Left lung (tissue), 4 donors: ENCODE measurements at regions not wholly inside any gene's neighbourhood (a gene's known extent, or its start where the extent isn't known, plus 50 kb on each side); places are given as distances from the start of the nearest gene placed in this dataset.

ENCODE experiments used
- ATAC-seq: fragments of 200-7000 bp; cut with Tn5 transposase; one replicate; pipeline ENCODE4 v1.9.1; 2020; ENCODE audit warnings: moderate library complexity
- DNase-seq, 4 donors: peaks; one replicate each; pipeline ENCODE4 v3.0.0-alpha.2; 2013 to 2020
- H3K27ac ChIP-seq, 2 donors: fragments of 200-600 bp; sonication (generic) in 1 of 2; one replicate each; pipeline versions ENCODE4 v1.5.0 to v1.8.0; 2020 to 2021
- H3K27me3 ChIP-seq, 2 donors: fragments of 200-600 bp; sonication (generic) in 1 of 2; one replicate each; pipeline versions ENCODE4 v1.5.0 to v1.8.0; 2020 to 2021
- H3K36me3 ChIP-seq, 2 donors: fragments of 200-600 bp; sonication (generic) in 1 of 2; one replicate each; pipeline versions ENCODE4 v1.5.0 to v1.8.0; 2020 to 2021
- H3K4me1 ChIP-seq, 2 donors: fragments of 200-600 bp; one replicate each; pipeline ENCODE4 v1.8.0; 2021
- H3K4me3 ChIP-seq, 2 donors: fragments of 200-600 bp; sonication (generic) in 1 of 2; one replicate each; pipeline versions ENCODE4 v1.5.0 to v1.8.0; 2020 to 2021; ENCODE audit warnings: mild to moderate bottlenecking in 1 of 2
- H3K9me3 ChIP-seq, 2 donors: fragments of 200-600 bp; sonication (generic) in 1 of 2; one replicate each; pipeline versions ENCODE4 v1.5.0 to v1.8.0; 2020 to 2021
- intact Hi-C, 2 donors: fragments of 100-400 bp; cut with DNase I; formaldehyde crosslinking; loops; one replicate each; pipeline versions ENCODE4 v1.11.2 to v1.14.2; 2022
- TF ChIP-seq, protein P1 (sequence below), 2 donors: fragments of 200-600 bp; sonication (generic) in 1 of 2; IDR thresholded peaks; one replicate each; pipeline versions ENCODE4 v1.5.0 to v1.8.0; 2021; ENCODE audit warnings: antibody characterized with exemption in 2 of 2
- donor health status: DM: no; HTN: yes; CAD: no.
- donor health status: DM: no; HTN: no; CAD: no.

DNA sequence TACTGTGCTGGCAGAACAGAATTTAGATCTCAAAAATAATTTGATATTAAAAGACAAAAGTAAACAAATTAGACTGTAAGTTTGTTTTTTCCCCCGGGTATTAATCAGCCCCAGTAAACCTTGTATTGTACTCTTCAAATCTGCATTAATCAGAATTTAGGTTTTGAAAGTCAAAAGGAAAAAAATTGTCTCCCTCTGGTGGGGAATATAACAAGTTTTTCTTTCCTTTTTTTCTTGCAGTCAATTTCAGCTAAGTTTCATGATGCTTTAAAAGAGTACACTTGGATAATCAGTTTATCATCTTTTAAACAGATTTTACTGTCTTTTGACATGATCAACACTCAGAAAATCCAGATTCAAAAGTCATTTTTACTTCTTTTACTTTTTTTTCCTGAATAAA is 134.5 kb upstream of the PKN2 start:
- Histone ChIP-seq H3K36me3 (no peaks in the 10 kb centered on the region), H3K4me1 (no peaks in the 10 kb centered on the region), H3K27me3 (no peaks in the 10 kb centered on the region), H3K9me3 (no peaks in the 10 kb centered on the region), H3K27ac (no peak overlapping the region), H3K4me3 (no peak overlapping the region)
- ATAC-seq (no peak), DNase-seq (no peak)
- TF ChIP-seq, protein P1, sequence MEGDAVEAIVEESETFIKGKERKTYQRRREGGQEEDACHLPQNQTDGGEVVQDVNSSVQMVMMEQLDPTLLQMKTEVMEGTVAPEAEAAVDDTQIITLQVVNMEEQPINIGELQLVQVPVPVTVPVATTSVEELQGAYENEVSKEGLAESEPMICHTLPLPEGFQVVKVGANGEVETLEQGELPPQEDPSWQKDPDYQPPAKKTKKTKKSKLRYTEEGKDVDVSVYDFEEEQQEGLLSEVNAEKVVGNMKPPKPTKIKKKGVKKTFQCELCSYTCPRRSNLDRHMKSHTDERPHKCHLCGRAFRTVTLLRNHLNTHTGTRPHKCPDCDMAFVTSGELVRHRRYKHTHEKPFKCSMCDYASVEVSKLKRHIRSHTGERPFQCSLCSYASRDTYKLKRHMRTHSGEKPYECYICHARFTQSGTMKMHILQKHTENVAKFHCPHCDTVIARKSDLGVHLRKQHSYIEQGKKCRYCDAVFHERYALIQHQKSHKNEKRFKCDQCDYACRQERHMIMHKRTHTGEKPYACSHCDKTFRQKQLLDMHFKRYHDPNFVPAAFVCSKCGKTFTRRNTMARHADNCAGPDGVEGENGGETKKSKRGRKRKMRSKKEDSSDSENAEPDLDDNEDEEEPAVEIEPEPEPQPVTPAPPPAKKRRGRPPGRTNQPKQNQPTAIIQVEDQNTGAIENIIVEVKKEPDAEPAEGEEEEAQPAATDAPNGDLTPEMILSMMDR (IDR thresholded peaks at IDR 0.05), result peak in 1 of 2 donors; percentile 27
- intact Hi-C loops, result no loop called here

DNA sequence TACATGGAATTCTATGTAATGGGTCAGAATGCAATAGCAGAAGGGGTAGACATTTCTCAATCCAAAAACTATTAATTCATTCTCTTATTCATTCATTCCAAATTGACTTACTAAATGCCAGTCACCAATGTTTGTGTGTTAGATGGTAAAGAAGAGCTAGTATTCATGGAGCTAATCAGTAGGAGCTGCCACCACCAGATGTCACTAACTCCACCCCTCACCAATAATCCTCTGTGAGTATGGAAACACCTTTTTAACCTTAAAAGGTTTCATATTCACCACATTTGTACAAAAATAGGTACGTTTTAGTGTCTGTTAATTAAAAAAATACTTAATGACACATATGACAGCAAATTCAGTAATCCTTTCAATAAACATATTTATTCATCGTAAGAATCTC is 131.8 kb upstream of the PKN2 start:
- DNase-seq (no peak), ATAC-seq (no peak)
- Histone ChIP-seq H3K9me3 (no peaks in the 10 kb centered on the region), H3K27ac (no peak overlapping the region), H3K36me3 (no peaks in the 10 kb centered on the region), H3K4me1 (no peaks in the 10 kb centered on the region), H3K4me3 (no peak overlapping the region), H3K27me3 (no peaks in the 10 kb centered on the region)
- TF ChIP-seq, protein P1 (IDR thresholded peaks at IDR 0.05), result no peak
- intact Hi-C loops, result no loop called here

DNA sequence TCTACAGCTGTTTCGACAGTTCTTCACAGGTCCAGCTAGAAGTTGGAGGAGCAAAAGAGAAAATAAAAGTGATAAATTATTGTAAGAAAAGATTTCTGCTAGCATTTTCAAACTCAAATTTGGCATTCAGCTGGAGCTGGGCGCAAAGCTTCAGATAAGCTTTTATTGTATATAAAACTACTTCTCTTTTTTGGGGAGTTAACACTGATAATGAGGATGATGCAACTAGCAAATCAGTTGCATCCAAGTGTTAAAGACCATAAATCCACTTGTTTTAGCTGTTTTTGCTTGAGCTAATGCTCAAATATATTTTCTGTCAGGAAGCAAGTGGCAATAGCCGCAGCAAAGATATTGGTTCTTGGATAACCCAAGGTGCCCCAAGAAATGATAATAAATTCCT is 127.1 kb upstream of the PKN2 start:
- Histone ChIP-seq H3K4me3 (no peak overlapping the region), H3K36me3 (no peaks in the 10 kb centered on the region), H3K9me3 (no peaks in the 10 kb centered on the region), H3K4me1 (no peaks in the 10 kb centered on the region), H3K27ac (no peak overlapping the region), H3K27me3 (no peaks in the 10 kb centered on the region)
- TF ChIP-seq, protein P1 (IDR thresholded peaks at IDR 0.05), result no peak
- DNase-seq (no peak), ATAC-seq (no peak)
- intact Hi-C loops, result no loop called here

DNA sequence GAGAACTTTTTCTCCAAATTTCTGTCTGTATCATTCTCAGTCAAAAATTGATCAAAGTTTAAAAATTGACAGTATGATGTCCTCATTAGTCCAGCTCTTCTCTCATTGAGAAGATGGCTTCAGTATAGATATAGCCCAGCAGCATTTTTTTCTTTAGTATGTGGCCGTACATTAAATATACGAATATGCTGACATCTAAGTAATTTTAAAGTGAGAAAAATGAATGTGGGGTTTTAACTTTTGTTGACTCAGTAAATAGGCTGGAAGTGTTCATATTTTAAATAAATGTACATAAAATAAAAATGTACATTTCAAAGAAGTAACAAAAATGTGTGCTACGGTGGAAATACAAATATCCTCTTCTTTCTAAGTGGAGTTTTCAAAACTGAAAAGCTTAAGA is 123.5 kb upstream of the PKN2 start:
- no peak for DNase-seq
- intact Hi-C loops, result no loop called here
- no peaks in the 10 kb centered on the region for H3K27me3 ChIP-seq
- ATAC-seq, result no peak
- H3K4me1 ChIP-seq, result no peaks in the 10 kb centered on the region
- H3K9me3 ChIP-seq, result no peaks in the 10 kb centered on the region
- no peak overlapping the region for H3K27ac ChIP-seq
- TF ChIP-seq, protein P1 (IDR thresholded peaks at IDR 0.05), result no peak
- no peaks in the 10 kb centered on the region for H3K36me3 ChIP-seq
- H3K4me3 ChIP-seq, result no peak overlapping the region

DNA sequence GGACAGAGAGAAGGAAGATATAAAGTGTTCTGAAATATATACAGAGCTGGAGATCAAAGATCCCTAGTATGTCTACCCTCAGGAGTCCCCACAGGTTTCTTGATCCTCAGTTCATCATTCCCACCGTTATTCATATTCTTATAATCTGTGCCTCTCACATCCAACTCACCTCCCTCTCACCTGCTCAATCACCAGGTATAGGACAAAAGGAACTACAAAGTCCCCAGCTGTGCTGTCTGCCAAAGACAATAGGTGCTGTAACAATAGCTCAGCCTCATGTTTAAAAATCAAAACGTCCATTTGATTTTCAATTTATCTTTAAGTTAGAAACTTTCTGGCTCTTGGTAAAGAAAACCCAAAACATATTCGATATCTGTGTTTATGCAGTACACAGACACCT is 121.1 kb upstream of the PKN2 start:
- no peaks in the 10 kb centered on the region for H3K4me1 ChIP-seq
- TF ChIP-seq, protein P1 (IDR thresholded peaks at IDR 0.05), result no peak
- DNase-seq, result no peak
- ATAC-seq, result no peak
- no peaks in the 10 kb centered on the region for H3K27me3 ChIP-seq
- H3K4me3 ChIP-seq, result no peak overlapping the region
- no peaks in the 10 kb centered on the region for H3K9me3 ChIP-seq
- intact Hi-C loops, result no loop called here
- H3K36me3 ChIP-seq, result no peaks in the 10 kb centered on the region
- no peak overlapping the region for H3K27ac ChIP-seq
